Superior temporal gyrus (tissue), 1 donor: ENCODE measurements at regions not wholly inside any gene's neighbourhood (a gene's known extent, or its start where the extent isn't known, plus 50 kb on each side); places are given as distances from the start of the nearest gene placed in this dataset.
A peak's percentile ranks its signal among the peaks of the same experiment; 100 is the strongest.
"Not testable (repeated sequence)": the region's sequence is repeated elsewhere in the genome, so short reads cannot be mapped to it uniquely, and the experiment has no call there.

Experiments
- DNase-seq: peaks from one replicate; pipeline ENCODE4 v3.0.0-alpha.2; 2016; ENCODE audit errors: extremely low spot score

GRCh38 chr5:26415987-26416779, 622.2 kb downstream of the CDH9 start:
- DNase-seq: no peak

- no peak for DNase-seq
These were observed 647.8 kb downstream of the CDH9 start for GRCh38 chr5:26390608-26391007.

GRCh38 chr5:26388976-26389375, 649.4 kb downstream of the CDH9 start:
- DNase-seq: peak; percentile 64

GRCh38 chr5:26386532-26386931, 651.9 kb downstream of the CDH9 start:
- DNase-seq: no peak

- DNase-seq: not testable (repeated sequence)
These were observed 673.8 kb downstream of the CDH9 start for GRCh38 chr5:26364624-26365023.

- no peak for DNase-seq
These were observed 694.5 kb downstream of the CDH9 start for GRCh38 chr5:26343801-26344325.

GRCh38 chr5:26339576-26339975, 698.8 kb downstream of the CDH9 start:
- no peak for DNase-seq

- DNase-seq: peak; percentile 64
These were observed 708.7 kb downstream of the CDH9 start for GRCh38 chr5:26329562-26330189.

- no peak for DNase-seq
These were observed 712.1 kb downstream of the CDH9 start for GRCh38 chr5:26326153-26326759.

GRCh38 chr5:26325432-26325831, 713.0 kb downstream of the CDH9 start:
- DNase-seq: not testable (repeated sequence)

- not testable (repeated sequence) for DNase-seq
These were observed 714.0 kb downstream of the CDH9 start for GRCh38 chr5:26324273-26324895.

- no peak for DNase-seq
These were observed 714.6 kb downstream of the CDH9 start for GRCh38 chr5:26323794-26324193.

GRCh38 chr5:26321278-26321677, 717.1 kb downstream of the CDH9 start:
- DNase-seq: no peak

GRCh38 chr5:26310415-26310814, 728.0 kb downstream of the CDH9 start:
- DNase-seq: no peak

- DNase-seq: no peak
These were observed 742.8 kb downstream of the CDH9 start for GRCh38 chr5:26295541-26295940.

GRCh38 chr5:26282190-26282589, 756.2 kb downstream of the CDH9 start:
- DNase-seq: no peak

- DNase-seq: no peak
These were observed 760.3 kb downstream of the CDH9 start for GRCh38 chr5:26278078-26278477.

GRCh38 chr5:26259081-26259480, 779.3 kb downstream of the CDH9 start:
- DNase-seq: peak; percentile 28

- no peak for DNase-seq
These were observed 793.1 kb downstream of the CDH9 start for GRCh38 chr5:26245321-26245720.

- DNase-seq: no peak
These were observed 798.8 kb downstream of the CDH9 start for GRCh38 chr5:26239588-26239987.

GRCh38 chr5:26237489-26237888, 800.9 kb downstream of the CDH9 start:
- no peak for DNase-seq

GRCh38 chr5:26236936-26237335, 801.5 kb downstream of the CDH9 start:
- no peak for DNase-seq
